Esophagus squamous epithelium (tissue), 5 donors: ENCODE measurements at regions not wholly inside any gene's neighbourhood (a gene's known extent, or its start where the extent isn't known, plus 50 kb on each side); places are given as distances from the start of the nearest gene placed in this dataset.

Experiments used
- DNase-seq: peaks from one replicate; lab custom pipeline; 2025; lab: John Stamatoyannopoulos, UW
- H3K27ac ChIP-seq, 4 donors: fragments of 200-600 bp; sonication (generic); one replicate each; pipeline ENCODE4 v1.5.1; 2016 to 2019; ENCODE audit warnings: mild to moderate bottlenecking in 1 of 4
- H3K27me3 ChIP-seq, 4 donors: fragments of 200-600 bp; sonication (generic); 1 replicate in 3 of 4; 2 replicates in 1 of 4; pipeline versions ENCODE4 v1.5.1 to v1.6.0; 2017 to 2021; ENCODE audit warnings: antibody characterized with exemption in 1 of 4
- H3K36me3 ChIP-seq, 3 donors: fragments of 200-600 bp; sonication (generic); one replicate each; pipeline ENCODE4 v1.5.1; 2016 to 2019
- H3K4me1 ChIP-seq, 3 donors: fragments of 200-600 bp; sonication (generic); one replicate each; pipeline ENCODE4 v1.5.1; 2017 to 2019
- H3K4me3 ChIP-seq, 4 donors: fragments of 200-600 bp; sonication (generic); 1 replicate in 3 of 4; 2 replicates in 1 of 4; pipeline ENCODE4 v1.5.1; 2016 to 2019; ENCODE audit warnings: mild to moderate bottlenecking in 2 of 4, moderate library complexity in 1 of 4
- H3K9me3 ChIP-seq, 3 donors: fragments of 200-600 bp; sonication (generic); one replicate each; pipeline ENCODE4 v1.5.1; 2016 to 2019
- CTCF ChIP-seq, 6 experiments: fragments of 450-650 bp in 4 of 6; fragments of 200-600 bp in 2 of 6; sonication (generic) in 2 of 6; IDR thresholded peaks; one replicate each; pipeline ENCODE4 v1.5.1; 2016 to 2019; ENCODE audit warnings: antibody characterized with exemption in 6 of 6, mild to moderate bottlenecking in 4 of 6, moderate library complexity in 4 of 6
- POLR2A ChIP-seq, 4 donors: fragments of 450-650 bp; IDR thresholded peaks; one replicate each; pipeline ENCODE4 v1.6.1; 2017; ENCODE audit warnings: antibody characterized with exemption in 4 of 4, mild to moderate bottlenecking in 4 of 4, moderate library complexity in 3 of 4
- WGBS, 2 donors: methylation state at CpG; one replicate each; pipeline ENCODE4 v1.1.5; 2018; 5-methylcytosine and 5-hydroxymethylcytosine counted together
- intact Hi-C: fragments of 100-400 bp; cut with DNase I; formaldehyde crosslinking; loops from one replicate; pipeline ENCODE4 v1.15.0; 2022
- donor health status: DM: yes; HTN: yes; CAD: no.

DNA sequence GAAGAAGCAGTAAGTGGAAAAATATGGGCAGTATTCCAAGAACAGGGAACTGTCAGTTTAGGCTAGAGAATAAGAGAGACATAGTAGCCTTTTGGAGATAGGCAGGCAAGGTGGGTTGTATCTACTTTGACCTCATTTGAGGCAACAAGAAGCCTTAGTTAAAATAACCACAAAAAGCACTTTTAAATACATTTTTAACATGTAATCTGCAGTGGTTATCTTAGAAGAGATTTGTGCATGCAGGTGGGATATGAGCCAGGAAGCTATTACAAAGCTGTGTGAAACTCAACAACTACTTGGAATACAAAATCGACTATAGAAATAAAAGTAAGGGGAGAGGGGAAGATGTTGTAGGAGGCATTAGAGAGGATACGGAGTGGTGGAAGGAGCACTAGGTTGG is 143.7 kb upstream of the MCHR2 start:
- intact Hi-C loops, result no loop called here
- no peak for TF ChIP-seq POLR2A (IDR thresholded peaks at IDR 0.05)
- TF ChIP-seq CTCF (IDR thresholded peaks at IDR 0.05), result no peak

DNA sequence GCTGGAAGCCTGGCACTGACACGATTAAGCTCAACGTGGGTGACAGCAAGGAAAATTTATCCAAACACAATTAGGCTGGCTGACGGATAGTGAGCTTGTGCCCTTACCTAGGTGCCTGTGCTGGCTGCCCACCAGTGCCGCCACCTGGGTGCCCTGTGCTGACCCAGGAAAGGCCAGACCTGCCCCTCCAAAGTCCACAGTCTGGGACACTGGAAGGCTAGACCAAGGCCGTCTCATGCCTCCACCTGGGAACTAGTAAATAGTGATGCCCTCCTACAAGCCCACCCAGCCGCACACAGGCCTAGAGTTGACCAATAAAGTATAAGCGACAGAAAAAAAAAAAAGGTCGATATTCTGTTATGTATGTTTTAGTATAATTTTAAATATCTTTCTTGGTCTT is 142.6 kb upstream of the MCHR2 start:
- Histone ChIP-seq H3K36me3 (no peaks in the 10 kb centered on the region), H3K27ac (no peak overlapping the region), H3K9me3 (no peaks in the 10 kb centered on the region), H3K4me1 (no peaks in the 10 kb centered on the region), H3K27me3 (no peaks in the 10 kb centered on the region), H3K4me3 (no peak overlapping the region)
- intact Hi-C loops, result no loop called here
- no peak for DNase-seq
- TF ChIP-seq CTCF (IDR thresholded peaks at IDR 0.05), result no peak
- TF ChIP-seq POLR2A (IDR thresholded peaks at IDR 0.05), result no peak
- 87 to 94% methylated on average over 6 of the region's 8 CpGs for WGBS, 2 donors

More for the DNA sequence above, 143.7 kb upstream of the MCHR2 start:
- Histone ChIP-seq H3K4me1 (no peaks in the 10 kb centered on the region), H3K4me3 (no peak overlapping the region), H3K27ac (no peak overlapping the region), H3K36me3 (no peaks in the 10 kb centered on the region), H3K9me3 (no peaks in the 10 kb centered on the region), H3K27me3 (no peaks in the 10 kb centered on the region)
- WGBS, 2 donors, result 63 to 90% methylated on average over 2 of the region's 2 CpGs
- DNase-seq, result no peak

DNA sequence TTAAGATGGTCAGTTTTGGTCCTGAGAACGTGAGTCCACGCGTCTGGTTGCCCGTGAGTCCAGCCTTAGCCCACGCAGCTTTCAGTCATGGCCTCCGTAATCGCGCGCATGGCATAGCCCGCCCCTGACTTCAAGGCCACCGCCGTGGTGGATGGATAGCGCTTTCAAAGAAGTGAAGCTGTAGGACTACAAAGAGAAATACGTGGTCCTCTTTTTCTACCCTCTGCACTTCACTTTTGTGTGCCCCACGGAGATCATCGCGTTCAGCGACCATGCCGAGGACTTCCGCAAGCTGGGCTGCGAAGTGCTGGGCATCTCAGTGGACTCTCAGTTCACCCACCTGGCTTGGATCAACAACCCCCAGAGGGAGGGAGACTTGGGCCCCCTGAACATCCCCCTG is 142.0 kb upstream of the MCHR2 start:
- Histone ChIP-seq H3K4me1 (no peaks in the 10 kb centered on the region), H3K27ac (no peak overlapping the region), H3K9me3 (no peaks in the 10 kb centered on the region), H3K4me3 (no peak overlapping the region), H3K27me3 (no peaks in the 10 kb centered on the region), H3K36me3 (no peaks in the 10 kb centered on the region)
- no peak for TF ChIP-seq POLR2A (IDR thresholded peaks at IDR 0.05)
- TF ChIP-seq CTCF (IDR thresholded peaks at IDR 0.05), result no peak
- intact Hi-C loops, result no loop called here
- no peak for DNase-seq
- 91 to 95% methylated on average over 20 to 21 of the region's 21 CpGs for WGBS, 2 donors

DNA sequence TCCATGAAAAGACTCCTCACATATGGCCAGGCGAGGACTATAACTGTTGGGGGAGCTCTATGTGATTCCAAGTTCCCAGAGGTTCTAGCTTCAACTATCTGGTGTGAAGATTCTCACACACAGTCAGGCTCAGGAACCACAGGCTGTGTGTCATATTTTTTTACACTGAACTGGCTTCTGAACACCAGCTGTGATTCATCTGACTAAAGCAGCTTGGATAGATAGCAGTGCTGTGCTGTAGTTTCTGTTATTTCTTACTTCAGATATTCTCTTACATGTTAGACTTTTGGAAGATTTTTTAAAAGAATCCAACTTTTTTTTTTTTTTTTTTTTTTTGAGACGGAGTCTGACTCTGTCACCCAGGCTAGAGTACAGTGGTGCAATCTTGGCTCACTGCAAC is 140.7 kb upstream of the MCHR2 start:
- no peaks in the 10 kb centered on the region for H3K27me3 ChIP-seq
- no peak overlapping the region for H3K27ac ChIP-seq
- H3K9me3 ChIP-seq, result no peaks in the 10 kb centered on the region
- no peak for DNase-seq
- H3K36me3 ChIP-seq, result no peaks in the 10 kb centered on the region
- 69 to 82% methylated on average over 2 of the region's 2 CpGs for WGBS, 2 donors
- no peak for TF ChIP-seq CTCF (IDR thresholded peaks at IDR 0.05)
- TF ChIP-seq POLR2A (IDR thresholded peaks at IDR 0.05), result no peak
- intact Hi-C loops, result no loop called here
- no peak overlapping the region for H3K4me3 ChIP-seq
- H3K4me1 ChIP-seq, result no peaks in the 10 kb centered on the region

DNA sequence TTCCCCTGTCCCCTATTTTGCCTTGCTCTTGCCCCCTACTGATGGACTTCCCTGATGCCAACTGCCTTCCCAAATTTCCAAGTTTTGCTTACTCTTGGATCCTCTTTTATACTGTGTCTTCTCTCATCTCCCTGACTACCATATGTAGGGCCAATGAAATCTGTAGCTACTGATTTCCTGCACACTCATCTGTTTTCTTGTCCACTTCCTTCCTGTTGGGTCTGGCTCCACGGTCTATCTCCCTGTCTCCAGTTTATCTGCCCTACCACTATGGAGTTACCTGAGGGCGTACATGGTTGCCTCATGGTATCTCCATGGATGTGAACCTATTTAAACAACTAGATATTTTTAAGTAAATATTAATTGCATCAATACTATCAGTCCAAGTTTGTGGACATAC is 140.3 kb upstream of the MCHR2 start:
- no peaks in the 10 kb centered on the region for H3K27me3 ChIP-seq
- TF ChIP-seq CTCF (IDR thresholded peaks at IDR 0.05) (no peak), POLR2A (IDR thresholded peaks at IDR 0.05) (no peak)
- no peak overlapping the region for H3K27ac ChIP-seq
- WGBS, 2 donors, result 59 to 62% methylated on average over 2 of the region's 2 CpGs
- H3K9me3 ChIP-seq, result no peaks in the 10 kb centered on the region
- intact Hi-C loops, result no loop called here
- no peaks in the 10 kb centered on the region for H3K4me1 ChIP-seq
- no peak overlapping the region for H3K4me3 ChIP-seq
- H3K36me3 ChIP-seq, result no peaks in the 10 kb centered on the region
- DNase-seq, result no peak
